Stomach (tissue), 4 donors: ENCODE measurements at regions not wholly inside any gene's neighbourhood (a gene's known extent, or its start where the extent isn't known, plus 50 kb on each side); places are given as distances from the start of the nearest gene placed in this dataset.

ENCODE experiments used
- EP300 ChIP-seq: sonication (generic); formaldehyde crosslinking; IDR thresholded peaks from one replicate; pipeline ENCODE4 v1.6.1; 2017; ENCODE audit warnings: antibody characterized with exemption
- POLR2AphosphoS5 ChIP-seq, 3 donors: sonication (generic); formaldehyde crosslinking; IDR thresholded peaks; one replicate each; pipeline ENCODE4 v1.6.1; 2016; ENCODE audit warnings: antibody characterized with exemption in 3 of 3
- TF ChIP-seq, protein P1 (sequence below), 7 experiments: fragments of 450-650 bp in 4 of 7; fragments of 200-600 bp in 3 of 7; sonication (generic) in 3 of 7; IDR thresholded peaks; one replicate each; pipeline ENCODE4 v1.5.1; 2016 to 2019; ENCODE audit warnings: antibody characterized with exemption in 7 of 7, control low read depth in 2 of 7, mild to moderate bottlenecking in 1 of 7

DNA sequence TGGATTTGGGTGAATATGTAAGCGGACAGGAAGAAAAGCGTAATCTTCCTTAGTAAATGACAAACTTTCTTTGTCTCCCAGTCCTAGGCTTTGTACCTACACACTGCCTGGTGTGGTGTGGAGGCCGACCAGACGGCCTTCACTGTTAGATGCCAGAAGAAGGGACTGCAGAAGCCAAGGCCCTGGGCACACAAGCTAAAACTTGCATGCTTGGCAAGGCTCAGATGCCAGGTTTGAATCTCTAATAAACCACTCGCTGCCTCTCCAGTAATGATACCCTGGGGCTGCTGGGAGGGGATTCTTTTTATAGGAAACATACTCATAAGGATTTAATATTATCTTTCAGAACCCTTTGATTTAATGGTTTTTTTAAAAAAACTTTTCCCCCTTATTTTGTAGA lies 263.8 kb downstream of the PTPRC start:
- TF ChIP-seq, protein P1, sequence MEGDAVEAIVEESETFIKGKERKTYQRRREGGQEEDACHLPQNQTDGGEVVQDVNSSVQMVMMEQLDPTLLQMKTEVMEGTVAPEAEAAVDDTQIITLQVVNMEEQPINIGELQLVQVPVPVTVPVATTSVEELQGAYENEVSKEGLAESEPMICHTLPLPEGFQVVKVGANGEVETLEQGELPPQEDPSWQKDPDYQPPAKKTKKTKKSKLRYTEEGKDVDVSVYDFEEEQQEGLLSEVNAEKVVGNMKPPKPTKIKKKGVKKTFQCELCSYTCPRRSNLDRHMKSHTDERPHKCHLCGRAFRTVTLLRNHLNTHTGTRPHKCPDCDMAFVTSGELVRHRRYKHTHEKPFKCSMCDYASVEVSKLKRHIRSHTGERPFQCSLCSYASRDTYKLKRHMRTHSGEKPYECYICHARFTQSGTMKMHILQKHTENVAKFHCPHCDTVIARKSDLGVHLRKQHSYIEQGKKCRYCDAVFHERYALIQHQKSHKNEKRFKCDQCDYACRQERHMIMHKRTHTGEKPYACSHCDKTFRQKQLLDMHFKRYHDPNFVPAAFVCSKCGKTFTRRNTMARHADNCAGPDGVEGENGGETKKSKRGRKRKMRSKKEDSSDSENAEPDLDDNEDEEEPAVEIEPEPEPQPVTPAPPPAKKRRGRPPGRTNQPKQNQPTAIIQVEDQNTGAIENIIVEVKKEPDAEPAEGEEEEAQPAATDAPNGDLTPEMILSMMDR (IDR thresholded peaks at IDR 0.05), result no peak
- no peak for TF ChIP-seq POLR2AphosphoS5 (IDR thresholded peaks at IDR 0.05)
- TF ChIP-seq EP300, result no peak
